HG02884 (cell line): ENCODE measurements at regions not wholly inside any gene's neighbourhood (a gene's known extent, or its start where the extent isn't known, plus 50 kb on each side); places are given as distances from the start of the nearest gene placed in this dataset.
"Not testable (repeated sequence)": the region's sequence is repeated elsewhere in the genome, so short reads cannot be mapped to it uniquely, and the experiment has no call there.

Experiments used
- ATAC-seq: cut with Tn5 transposase; IDR thresholded peaks from one replicate; pipeline ENCODE4 v1.9.1; 2021; ENCODE audit warnings: mild to moderate bottlenecking, moderate library complexity; ENCODE audit not compliant: unreplicated experiment

DNA sequence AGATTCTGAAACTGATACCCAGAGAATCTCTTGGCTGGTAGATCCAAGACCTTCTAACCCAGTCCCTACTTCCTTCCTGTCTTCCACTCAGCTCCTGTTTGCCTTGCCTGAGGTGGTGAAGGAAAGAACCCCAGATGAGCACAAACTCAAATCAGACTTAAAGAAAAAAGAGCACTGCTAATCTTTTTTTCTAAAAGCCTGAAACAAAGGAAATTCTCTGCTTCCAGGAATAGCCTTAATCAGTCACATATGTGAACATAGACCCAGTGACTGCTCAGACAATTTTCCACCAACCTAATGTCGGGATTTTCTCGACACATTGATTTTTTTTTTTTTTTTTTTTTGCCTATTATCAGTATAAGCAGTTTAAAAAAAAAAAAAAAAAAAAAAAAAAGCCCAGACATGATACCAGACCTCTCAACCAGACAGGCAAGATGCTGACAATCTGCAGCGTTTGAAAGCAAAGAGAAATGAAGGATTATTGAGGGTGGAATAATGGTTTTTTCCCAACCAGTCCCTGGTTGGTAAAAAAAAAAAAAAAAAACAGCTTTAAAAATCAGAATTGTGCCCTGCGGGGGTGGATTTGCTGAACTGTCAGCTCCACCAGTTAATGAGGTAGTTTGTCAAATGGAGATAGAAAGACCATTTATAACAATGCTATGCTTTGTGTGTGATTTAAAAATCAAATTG is 256.8 kb upstream of the RARB start:
- no peak for ATAC-seq

GRCh38 chr3:25171897-25172296 is 256.2 kb upstream of the RARB start:
- no peak for ATAC-seq

DNA sequence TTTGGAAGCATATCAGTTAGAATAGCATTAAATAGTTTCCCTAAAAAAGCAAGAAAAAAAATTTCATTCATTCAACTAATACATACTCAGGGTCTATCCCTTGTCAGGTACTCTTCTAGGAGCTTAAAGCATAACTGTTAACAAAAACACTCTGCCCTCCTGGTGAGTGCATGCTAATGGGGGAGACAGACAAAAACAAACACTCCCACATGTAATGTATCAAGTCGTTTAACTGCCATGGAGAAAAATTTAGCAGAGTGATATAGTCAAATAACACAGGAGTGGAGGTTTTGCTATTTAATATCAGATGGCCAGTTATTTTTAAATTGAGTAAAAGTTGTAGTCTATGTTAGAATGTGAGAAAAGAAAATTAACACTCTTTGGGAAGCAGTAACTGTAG is 254.5 kb upstream of the RARB start:
- no peak for ATAC-seq

- no peak for ATAC-seq
These were observed 253.8 kb upstream of the RARB start for GRCh38 chr3:25174251-25174650.

- no peak for ATAC-seq
These were observed 251.0 kb upstream of the RARB start for GRCh38 chr3:25177041-25177440.

DNA sequence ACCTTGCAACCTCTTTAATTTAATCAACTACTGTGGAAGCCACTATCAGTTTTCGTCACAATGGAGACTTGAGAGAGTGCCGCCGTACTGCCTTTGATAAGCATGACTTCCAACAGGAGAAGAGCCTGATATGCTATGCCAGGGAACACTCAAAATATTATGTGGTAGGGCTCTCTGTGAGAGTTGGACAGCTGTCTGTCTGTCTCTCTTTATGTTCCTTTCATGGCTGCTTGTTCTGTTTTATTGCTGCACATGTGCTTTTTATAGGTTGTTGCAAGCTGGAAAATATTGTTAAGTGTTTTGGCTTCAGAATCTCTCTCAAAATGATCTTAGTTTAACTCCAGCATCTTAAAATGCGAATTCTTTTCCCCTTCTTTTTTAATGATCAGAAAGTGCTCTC is 249.4 kb upstream of the RARB start:
- no peak for ATAC-seq

DNA sequence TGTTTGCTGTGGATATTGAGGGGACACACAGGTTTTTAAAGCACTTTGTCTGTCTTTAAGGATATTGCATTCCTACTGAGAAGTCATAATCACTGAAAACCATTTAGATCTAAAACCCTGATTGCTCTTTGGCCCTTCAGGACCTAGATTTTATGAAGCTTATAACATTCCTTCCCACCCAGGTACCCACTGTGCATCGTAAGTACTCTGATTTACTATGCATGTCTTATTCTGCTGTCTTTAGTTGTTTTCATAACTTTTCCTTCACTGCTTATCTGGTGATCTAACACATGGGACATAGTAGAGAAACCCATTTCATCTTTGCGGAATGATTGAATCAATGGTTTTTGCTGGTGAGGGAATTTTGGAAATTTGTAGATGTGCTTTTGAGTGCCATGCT is 247.0 kb upstream of the RARB start:
- no peak for ATAC-seq

DNA sequence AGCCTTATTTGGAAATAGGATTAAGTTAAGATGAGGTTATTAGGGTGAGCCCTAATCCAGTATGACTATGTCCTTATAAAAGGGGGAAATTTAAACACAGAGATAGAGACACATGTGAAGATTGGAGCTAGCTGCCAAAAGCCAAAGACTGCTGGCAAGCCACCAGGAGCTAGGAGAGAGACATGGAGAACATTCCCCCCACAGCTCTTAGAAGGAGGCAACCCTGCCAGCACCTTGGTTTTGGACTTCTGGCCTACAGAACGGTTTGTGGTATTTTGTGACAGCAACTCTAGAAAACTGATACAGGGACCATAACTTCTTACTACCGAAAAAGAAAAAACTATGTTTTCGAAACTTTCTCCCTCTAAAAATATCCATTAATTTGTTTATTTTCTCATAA is 245.3 kb upstream of the RARB start:
- ATAC-seq, result no peak

GRCh38 chr3:25184641-25185250 is 243.3 kb upstream of the RARB start:
- ATAC-seq, result no peak

DNA sequence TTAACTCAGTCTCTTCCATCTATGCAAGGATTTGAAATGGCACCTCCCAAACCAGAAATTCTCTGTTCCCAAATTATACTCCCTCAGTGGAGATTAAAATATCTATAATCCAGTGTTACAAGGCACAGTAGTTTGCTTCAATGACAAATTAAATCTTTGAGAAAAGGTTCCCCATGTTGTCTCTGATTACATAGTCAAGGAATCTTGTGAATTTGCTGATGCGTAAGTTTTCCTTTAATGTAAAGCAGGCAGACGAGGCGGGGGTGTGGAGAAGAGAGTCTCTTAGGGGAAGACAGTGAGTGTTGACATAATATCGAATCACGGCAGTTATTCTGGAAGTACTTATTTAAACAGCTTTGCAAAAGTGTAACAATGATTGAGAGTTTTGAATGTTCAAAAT is 236.4 kb upstream of the RARB start:
- ATAC-seq, result no peak

- not testable (repeated sequence) for ATAC-seq
These were observed 228.5 kb upstream of the RARB start for GRCh38 chr3:25199567-25199966.

GRCh38 chr3:25212736-25213135 is 215.3 kb upstream of the RARB start:
- no peak for ATAC-seq

DNA sequence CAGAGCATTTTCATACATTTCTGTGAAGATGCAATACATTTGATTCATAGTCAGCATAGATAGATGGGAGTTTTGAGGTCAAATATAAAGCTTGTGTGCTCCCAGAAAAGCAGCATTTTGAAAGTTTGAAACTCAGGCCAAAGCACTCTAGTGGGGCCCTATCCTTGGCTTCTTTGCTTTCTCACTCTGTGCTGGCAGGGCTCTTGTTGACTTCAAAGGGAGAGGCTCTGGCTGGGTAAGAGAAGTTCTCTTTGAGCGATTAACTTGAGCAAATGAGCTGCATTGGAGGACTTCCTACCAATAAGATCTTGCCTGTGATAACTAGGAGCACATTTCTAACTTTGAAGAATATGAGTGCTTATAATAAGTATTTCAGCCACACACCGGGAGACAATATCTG is 214.0 kb upstream of the RARB start:
- ATAC-seq, result no peak

GRCh38 chr3:25218362-25218761 is 209.7 kb upstream of the RARB start:
- ATAC-seq, result no peak

DNA sequence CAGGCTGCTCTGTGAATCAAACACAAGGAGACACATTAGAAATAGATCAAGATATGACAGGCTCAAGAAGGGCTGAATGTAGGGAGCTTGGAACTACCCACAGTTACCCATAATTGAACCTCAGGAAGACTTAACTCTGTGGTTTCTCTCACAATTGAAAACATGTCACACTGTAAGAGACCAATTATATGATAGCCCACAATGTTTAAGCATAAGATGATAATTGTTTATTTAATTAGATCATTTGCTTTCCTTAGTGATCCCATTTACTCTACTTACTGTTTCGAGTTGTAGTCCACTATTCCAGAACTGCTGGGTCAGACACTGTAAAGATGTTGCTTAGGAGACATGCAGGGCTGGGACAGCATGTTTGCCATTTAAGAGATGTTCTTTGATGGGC is 201.3 kb upstream of the RARB start:
- ATAC-seq, result no peak

GRCh38 chr3:25229586-25229985 is 198.5 kb upstream of the RARB start:
- ATAC-seq, result no peak

- no peak for ATAC-seq
These were observed 193.0 kb upstream of the RARB start for GRCh38 chr3:25235031-25235430.

DNA sequence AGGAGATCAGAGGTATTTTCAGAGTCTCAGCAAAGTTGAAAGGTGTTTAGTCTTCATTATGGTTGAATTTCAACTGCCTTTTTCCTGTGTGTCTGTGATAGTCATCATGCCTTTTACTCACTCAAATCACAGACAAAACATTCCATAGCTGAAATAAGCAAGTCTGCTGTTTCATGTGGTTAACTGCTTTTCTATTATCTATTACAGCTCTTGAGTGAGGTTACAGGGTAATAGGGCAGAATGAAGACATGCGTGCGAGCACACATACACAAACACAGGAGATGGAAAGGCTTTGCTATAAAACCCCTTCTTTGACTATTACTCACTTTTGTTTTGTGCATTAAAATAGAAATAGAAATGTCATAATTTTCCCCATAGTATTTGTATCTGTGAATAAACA is 192.6 kb upstream of the RARB start:
- ATAC-seq, result no peak

GRCh38 chr3:25237602-25238001 is 190.5 kb upstream of the RARB start:
- no peak for ATAC-seq

GRCh38 chr3:25239042-25239441 is 189.0 kb upstream of the RARB start:
- ATAC-seq, result no peak

- ATAC-seq, result no peak
These were observed 181.2 kb upstream of the RARB start for GRCh38 chr3:25246913-25247312.

GRCh38 chr3:25252291-25252690 is 175.8 kb upstream of the RARB start:
- no peak for ATAC-seq

DNA sequence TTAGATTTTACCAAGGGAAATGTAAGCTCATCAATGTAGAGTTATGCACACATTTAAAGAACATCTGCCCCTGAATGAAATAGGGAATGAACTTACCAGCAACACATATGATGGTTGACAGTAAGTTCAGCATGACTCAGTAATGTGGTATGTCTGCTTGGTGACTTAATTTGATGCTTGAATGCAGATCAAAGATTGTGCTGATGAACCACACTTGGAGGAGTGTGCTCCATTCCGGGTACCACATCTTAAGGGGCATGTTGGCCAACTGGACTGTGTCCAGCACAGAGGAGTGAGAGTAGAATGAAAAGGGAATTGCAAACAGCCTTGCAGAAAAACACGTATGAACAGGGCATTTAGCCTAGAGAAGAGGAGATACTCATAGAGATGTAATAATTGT is 171.0 kb upstream of the RARB start:
- no peak for ATAC-seq
